ENCODE measurements at regions not wholly inside any gene's neighbourhood (a gene's known extent, or its start where the extent isn't known, plus 50 kb on each side); places are given as distances from the start of the nearest gene placed in this dataset.

- TF ChIP-seq CTCF (IDR thresholded peaks at IDR 0.05) (no peak), EP300 (IDR thresholded peaks at IDR 0.05) (no peak), POLR2AphosphoS5 (IDR thresholded peaks at IDR 0.05) (no peak), POLR2A (IDR thresholded peaks at IDR 0.05) (no peak)
- Histone ChIP-seq H3K4me1 (no peaks in the 10 kb centered on the region), H3K27me3 (no peaks in the 10 kb centered on the region), H3K9me3 (no peaks in the 10 kb centered on the region), H3K36me3 (no peaks in the 10 kb centered on the region), H3K4me3 (no peak overlapping the region), H3K27ac (no peak overlapping the region)
- WGBS = 75% methylated on average over 1 of the region's 1 CpG
- DNase-seq (ENCODE audit: low spot score in 2 of 2) = no peak
Observed at GRCh38 chr16:55076053-55076452, 145.4 kb downstream of the IRX5 start.

- Histone ChIP-seq H3K4me3 (no peak overlapping the region), H3K27ac (no peak overlapping the region), H3K36me3 (no peaks in the 10 kb centered on the region), H3K9me3 (no peaks in the 10 kb centered on the region), H3K27me3 (no peaks in the 10 kb centered on the region), H3K4me1 (no peaks in the 10 kb centered on the region)
- WGBS = 43% methylated on average over 1 of the region's 4 CpGs
- DNase-seq (ENCODE audit: low spot score in 2 of 2) = no peak
- TF ChIP-seq POLR2A (IDR thresholded peaks at IDR 0.05) (no peak), POLR2AphosphoS5 (IDR thresholded peaks at IDR 0.05) (no peak), EP300 (IDR thresholded peaks at IDR 0.05) (no peak), CTCF (IDR thresholded peaks at IDR 0.05) (no peak)
Observed at GRCh38 chr16:55077266-55077665, 146.6 kb downstream of the IRX5 start.

- no peak for DNase-seq (ENCODE audit: low spot score in 2 of 2)
- WGBS = 80% methylated on average over 5 of the region's 5 CpGs
- Histone ChIP-seq H3K36me3 (no peaks in the 10 kb centered on the region), H3K9me3 (no peaks in the 10 kb centered on the region), H3K4me1 (no peaks in the 10 kb centered on the region), H3K27ac (no peak overlapping the region), H3K4me3 (no peak overlapping the region), H3K27me3 (no peaks in the 10 kb centered on the region)
- TF ChIP-seq POLR2A (IDR thresholded peaks at IDR 0.05) = no peak
- no peak for TF ChIP-seq CTCF (IDR thresholded peaks at IDR 0.05)
- TF ChIP-seq EP300 (IDR thresholded peaks at IDR 0.05) = no peak
- no peak for TF ChIP-seq POLR2AphosphoS5 (IDR thresholded peaks at IDR 0.05)
Observed at GRCh38 chr16:55078153-55078552, 147.5 kb downstream of the IRX5 start.

GRCh38 chr16:55078699-55079410 is 148.2 kb downstream of the IRX5 start:
- Histone ChIP-seq H3K36me3 (no peaks in the 10 kb centered on the region), H3K4me1 (no peaks in the 10 kb centered on the region), H3K27me3 (no peaks in the 10 kb centered on the region), H3K27ac (no peak overlapping the region), H3K9me3 (no peaks in the 10 kb centered on the region), H3K4me3 (no peak overlapping the region)
- no peak for DNase-seq (ENCODE audit: low spot score in 2 of 2)
- TF ChIP-seq CTCF (IDR thresholded peaks at IDR 0.05) = no peak
- TF ChIP-seq POLR2AphosphoS5 (IDR thresholded peaks at IDR 0.05) = no peak
- TF ChIP-seq EP300 (IDR thresholded peaks at IDR 0.05) = no peak
- TF ChIP-seq POLR2A (IDR thresholded peaks at IDR 0.05) = no peak
- WGBS = 83% methylated on average over 8 of the region's 8 CpGs

- 75% methylated on average over 16 of the region's 16 CpGs for WGBS
- no peak for DNase-seq (ENCODE audit: low spot score in 2 of 2)
- no peaks in the 10 kb centered on the region for H3K36me3 ChIP-seq
- TF ChIP-seq CTCF (IDR thresholded peaks at IDR 0.05) (no peak), POLR2AphosphoS5 (IDR thresholded peaks at IDR 0.05) (no peak)
- H3K4me1 ChIP-seq = no peaks in the 10 kb centered on the region
- H3K9me3 ChIP-seq = no peaks in the 10 kb centered on the region
- no peak overlapping the region for H3K27ac ChIP-seq
- H3K4me3 ChIP-seq = no peak overlapping the region
- no peaks in the 10 kb centered on the region for H3K27me3 ChIP-seq
Observed at GRCh38 chr16:55081622-55082590, 151.2 kb downstream of the IRX5 start.
